ENCODE measurements at regions not wholly inside any gene's neighbourhood (a gene's known extent, or its start where the extent isn't known, plus 50 kb on each side); places are given as distances from the start of the nearest gene placed in this dataset.

GRCh38 chr2:15780234-15780633 lies 160.1 kb upstream of the MYCN start:
- no peak for TF ChIP-seq CTCF (IDR thresholded peaks at IDR 0.05; ENCODE audit: insufficient read depth, low read length)
- no peak for TF ChIP-seq POLR2AphosphoS5 (IDR thresholded peaks at IDR 0.05; ENCODE audit: low read depth)
- no peak for TF ChIP-seq REST (IDR thresholded peaks at IDR 0.05; ENCODE audit: insufficient replicate concordance, low read depth)
- TF ChIP-seq GABPA (IDR thresholded peaks at IDR 0.05; ENCODE audit: low read depth), result no peak

All from HL-60 (cell line).